HG03066 (cell line): ENCODE measurements at regions not wholly inside any gene's neighbourhood (a gene's known extent, or its start where the extent isn't known, plus 50 kb on each side); places are given as distances from the start of the nearest gene placed in this dataset.
A peak's percentile ranks its signal among the peaks of the same experiment; 100 is the strongest.

Source experiments
- ATAC-seq: cut with Tn5 transposase; IDR thresholded peaks from one replicate; pipeline ENCODE4 v1.9.1; 2021; ENCODE audit warnings: low read depth; ENCODE audit not compliant: unreplicated experiment

DNA sequence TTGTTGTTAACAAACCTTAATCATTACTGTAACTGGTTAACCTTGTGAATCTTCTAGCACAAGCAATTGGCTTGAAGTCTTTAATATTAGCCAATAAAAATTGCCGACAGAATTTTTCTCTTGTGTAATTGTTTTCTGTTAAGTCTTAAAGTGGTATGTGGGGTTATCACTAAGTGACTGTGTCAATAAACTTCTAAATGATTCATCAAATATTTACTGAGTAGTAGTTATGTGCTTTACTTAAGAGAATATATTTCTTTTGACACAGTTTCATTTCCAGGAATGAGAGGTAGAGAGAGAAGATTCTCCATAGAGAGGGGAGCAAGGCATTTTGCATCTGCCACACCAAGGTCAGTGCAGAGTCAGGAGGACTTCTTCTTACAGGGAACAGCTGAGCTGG lies 2361.6 kb upstream of the AGA start:
- no peak for ATAC-seq

GRCh38 chr4:179804440-179804839 lies 2362.2 kb upstream of the AGA start:
- ATAC-seq, result no peak

DNA sequence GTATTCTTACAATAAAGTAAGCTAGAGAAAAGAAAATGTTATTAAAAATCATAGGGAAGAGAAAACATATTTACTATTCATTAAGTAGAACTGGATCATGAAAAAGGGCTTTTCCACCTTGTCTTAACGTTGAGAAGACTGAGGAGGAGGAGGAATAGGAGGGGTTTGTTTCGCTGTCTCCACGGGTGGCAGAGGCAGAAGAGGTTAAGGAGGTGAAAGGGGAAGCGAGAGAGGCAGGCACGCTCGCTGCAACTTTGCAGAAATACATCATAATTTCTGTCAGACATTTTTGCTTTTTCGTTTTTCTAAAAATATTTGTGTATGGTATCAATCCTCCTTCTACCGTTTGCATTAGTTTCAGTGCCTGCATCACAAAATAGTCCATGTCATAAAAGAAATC lies 2375.1 kb upstream of the AGA start:
- no peak for ATAC-seq

DNA sequence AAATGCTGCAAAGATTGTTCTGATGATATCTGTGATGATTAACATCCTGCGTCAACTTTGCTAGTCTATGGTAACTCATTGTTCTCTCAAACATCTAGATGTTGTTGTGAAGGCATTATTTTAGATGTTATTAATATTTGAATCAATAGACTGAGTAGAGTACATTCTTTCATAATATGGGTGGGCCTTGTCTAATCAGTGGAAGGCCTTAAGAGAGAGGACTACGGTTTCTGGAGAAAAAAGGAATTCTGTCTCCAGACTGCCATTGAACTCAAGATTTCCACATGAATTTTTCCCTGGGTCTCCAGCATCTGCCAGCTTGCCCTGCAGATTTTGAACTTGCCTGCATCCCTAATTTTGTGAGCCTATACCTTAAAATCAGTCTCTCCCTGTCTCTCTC lies 2381.1 kb upstream of the AGA start:
- no peak for ATAC-seq

- ATAC-seq, result no peak
Measured at GRCh38 chr4:179831274-179831673, 2389.0 kb upstream of the AGA start.

DNA sequence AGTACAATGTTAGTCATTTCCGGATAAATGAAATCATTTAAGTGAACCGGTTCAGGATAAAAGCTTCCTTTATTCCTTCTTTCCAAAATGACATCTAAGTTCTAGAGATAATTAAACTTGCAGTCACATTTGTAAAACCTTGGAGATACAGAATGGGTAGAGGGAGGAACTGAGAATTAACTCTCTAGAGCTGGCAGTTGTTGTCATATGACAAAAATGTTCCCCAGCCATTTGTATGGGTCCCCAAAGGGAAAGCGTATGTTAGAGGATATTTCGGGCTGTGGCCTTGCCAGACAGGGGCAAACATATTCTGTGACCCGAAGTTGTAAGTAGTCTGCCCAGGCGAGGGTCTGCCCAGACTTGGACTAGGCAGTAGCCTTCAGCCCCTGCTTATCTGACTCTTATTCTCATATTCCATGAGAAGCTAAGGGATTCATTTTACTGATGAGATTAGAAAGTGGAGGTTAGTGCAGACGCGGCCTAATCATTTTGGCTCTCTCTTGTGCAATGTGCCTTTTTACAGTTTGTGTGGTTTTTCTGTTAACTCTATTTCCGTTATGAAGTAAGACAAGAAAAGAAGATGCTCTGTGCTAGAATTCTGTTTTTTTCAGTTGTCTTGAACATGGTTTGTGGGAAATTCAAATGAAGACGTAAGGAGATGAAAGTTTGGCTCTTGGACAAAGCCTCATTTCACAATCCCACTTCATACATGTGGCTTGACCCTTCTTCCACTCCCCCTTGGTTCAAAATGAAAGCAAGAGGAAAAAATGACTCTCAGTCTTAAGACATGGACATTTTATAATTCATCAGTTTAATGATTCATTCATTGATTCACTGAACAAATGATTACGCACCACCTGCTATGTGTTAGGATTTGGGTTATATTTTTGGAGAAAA lies 2394.2 kb upstream of the AGA start:
- no peak for ATAC-seq

DNA sequence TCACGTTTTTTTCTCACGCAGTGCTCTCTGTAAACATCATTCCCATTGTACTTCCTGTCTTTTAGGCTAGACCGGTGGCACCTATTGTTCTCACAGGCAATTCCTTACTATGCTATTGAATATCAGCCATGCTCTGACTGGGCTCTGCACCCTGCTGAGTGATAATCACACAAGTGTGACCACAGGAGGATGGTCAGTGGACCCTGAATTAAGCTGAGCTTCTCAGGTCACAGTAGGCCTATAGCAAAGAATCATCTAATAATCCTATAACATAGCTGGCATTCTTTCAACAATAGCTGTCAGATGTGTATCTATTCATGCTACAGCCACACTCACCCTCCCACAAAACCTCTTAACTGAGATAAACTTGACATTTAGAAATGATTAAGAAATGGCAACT lies 2399.8 kb upstream of the TENM3 start:
- no peak for ATAC-seq

DNA sequence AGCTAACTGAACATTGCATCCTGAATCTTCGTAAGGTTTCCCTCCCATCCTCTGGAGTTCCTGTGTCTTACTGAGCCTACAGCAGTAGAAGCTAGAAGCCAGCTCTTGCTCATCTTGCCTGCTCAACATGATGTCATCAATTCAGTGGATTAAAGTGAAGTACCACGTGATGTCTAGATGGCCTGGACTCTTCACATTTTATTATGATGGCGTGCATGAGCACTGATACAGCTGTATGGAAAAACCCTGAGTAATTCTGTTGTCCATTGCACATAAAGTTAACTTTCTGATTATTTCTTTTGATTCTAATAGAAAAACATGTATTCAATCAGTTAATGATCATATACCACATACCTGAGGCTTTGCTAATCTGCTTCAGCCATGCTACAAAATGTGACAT lies 2387.7 kb upstream of the TENM3 start:
- ATAC-seq, result no peak

DNA sequence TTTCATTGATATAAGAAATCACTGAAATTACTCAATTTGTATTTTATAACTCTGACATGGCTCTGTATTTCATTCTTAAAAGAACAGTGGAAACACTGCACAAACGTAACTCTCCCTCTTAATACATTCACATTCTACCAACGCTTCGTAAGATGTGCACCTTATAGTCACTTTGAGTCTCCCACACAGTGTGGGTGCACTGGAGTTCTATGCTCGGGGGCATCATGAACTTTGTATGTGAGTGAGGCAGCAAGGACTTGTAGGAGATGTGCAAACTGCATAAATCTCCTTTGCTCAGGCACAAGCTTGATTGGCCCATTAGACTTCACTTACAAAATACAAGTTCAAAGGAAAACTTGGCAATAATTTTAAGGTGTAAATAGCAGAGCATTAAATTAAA lies 2385.0 kb upstream of the TENM3 start:
- ATAC-seq, result no peak

GRCh38 chr4:179867300-179867878 lies 2375.8 kb upstream of the TENM3 start:
- peak; percentile 97 for ATAC-seq

GRCh38 chr4:179871726-179872125 lies 2371.5 kb upstream of the TENM3 start:
- no peak for ATAC-seq

GRCh38 chr4:179872755-179873154 lies 2370.4 kb upstream of the TENM3 start:
- ATAC-seq, result no peak

DNA sequence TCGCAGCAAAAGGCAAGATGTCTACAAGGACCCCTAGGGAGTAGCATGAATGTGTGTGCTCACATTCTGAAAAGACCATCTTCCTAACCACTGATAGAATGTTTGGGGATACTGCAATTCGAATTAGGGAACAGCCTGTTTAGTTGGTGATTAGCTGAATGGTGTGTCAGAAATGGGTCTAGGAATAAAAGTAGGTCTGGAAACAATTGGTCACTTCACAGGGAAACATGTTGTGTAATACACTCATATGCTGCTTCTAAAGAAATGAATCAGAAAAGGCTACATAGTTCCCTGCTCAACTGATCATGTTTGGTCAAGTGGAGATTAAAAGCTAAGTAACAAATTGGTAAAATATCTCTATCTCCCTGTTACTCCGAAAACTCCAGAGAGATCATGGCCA lies 2362.4 kb upstream of the TENM3 start:
- no peak for ATAC-seq

GRCh38 chr4:179894066-179894778 lies 2349.0 kb upstream of the TENM3 start:
- no peak for ATAC-seq

GRCh38 chr4:179919587-179919986 lies 2323.6 kb upstream of the TENM3 start:
- no peak for ATAC-seq

- ATAC-seq, result no peak
Measured at GRCh38 chr4:179927473-179927872, 2315.7 kb upstream of the TENM3 start.

DNA sequence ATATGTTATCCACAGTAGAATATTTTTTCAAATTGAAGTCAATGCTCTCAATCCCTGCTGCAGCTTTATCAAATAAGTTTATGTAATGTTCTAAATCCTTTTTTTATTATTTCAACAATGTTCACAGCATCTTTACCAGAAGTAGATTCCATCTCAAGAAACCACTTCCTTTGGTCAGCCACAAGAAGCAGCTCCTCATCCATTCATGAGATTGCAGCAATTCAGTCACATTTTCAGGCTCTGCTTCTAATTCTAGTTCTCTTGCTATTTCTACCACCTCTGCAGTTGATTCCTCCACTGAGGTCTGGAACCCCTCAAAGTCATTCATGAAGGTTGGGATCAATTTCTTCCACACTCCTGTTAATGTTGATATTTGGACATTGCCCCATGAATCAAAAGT lies 2301.3 kb upstream of the TENM3 start:
- ATAC-seq, result no peak

- no peak for ATAC-seq
Measured at GRCh38 chr4:179976777-179977176, 2266.4 kb upstream of the TENM3 start.

DNA sequence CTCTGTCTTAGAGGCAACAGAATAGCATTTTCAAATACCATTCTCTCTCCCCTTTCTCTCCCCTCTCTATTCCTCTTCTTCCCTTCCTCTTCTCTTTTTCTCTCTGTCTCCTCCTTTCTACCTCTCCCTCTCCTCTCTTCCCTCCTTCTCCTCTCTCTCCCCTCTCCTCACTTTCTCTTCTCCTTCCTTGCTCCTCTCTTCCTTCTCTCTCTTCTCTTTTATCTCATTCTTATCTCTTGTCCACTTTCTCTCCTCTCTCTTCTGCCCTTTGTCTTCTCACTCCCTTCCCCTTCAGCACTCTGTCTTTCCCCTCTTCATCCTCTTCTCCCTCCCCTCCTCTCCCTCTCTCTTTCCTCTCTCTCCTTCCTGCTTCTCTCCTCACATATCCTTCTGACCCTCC lies 2265.8 kb upstream of the TENM3 start:
- ATAC-seq, result no peak

GRCh38 chr4:179981161-179981560 lies 2262.0 kb upstream of the TENM3 start:
- ATAC-seq, result no peak

GRCh38 chr4:179989975-179990374 lies 2253.2 kb upstream of the TENM3 start:
- peak; percentile 100 for ATAC-seq

DNA sequence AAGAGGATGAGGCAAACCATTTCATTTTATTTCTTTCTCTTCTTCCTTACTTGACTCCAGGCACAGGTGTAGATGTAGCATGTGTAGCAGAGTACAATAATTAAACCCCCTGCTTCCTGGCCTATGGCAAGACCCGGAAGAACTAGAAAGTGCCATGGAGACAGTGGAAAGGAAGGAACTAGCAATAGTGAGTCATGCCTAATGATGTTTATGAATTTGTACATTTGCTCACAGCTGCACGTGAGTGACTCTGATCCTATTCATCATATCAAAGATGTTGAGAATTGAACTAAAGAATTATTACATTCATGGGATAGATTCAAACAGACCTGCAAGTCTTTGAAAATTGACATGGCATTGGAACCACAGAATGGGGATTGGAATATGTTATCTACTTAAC lies 2233.9 kb upstream of the TENM3 start:
- ATAC-seq, result no peak
